ENCODE measurements at regions not wholly inside any gene's neighbourhood (a gene's known extent, or its start where the extent isn't known, plus 50 kb on each side); places are given as distances from the start of the nearest gene placed in this dataset.

DNA sequence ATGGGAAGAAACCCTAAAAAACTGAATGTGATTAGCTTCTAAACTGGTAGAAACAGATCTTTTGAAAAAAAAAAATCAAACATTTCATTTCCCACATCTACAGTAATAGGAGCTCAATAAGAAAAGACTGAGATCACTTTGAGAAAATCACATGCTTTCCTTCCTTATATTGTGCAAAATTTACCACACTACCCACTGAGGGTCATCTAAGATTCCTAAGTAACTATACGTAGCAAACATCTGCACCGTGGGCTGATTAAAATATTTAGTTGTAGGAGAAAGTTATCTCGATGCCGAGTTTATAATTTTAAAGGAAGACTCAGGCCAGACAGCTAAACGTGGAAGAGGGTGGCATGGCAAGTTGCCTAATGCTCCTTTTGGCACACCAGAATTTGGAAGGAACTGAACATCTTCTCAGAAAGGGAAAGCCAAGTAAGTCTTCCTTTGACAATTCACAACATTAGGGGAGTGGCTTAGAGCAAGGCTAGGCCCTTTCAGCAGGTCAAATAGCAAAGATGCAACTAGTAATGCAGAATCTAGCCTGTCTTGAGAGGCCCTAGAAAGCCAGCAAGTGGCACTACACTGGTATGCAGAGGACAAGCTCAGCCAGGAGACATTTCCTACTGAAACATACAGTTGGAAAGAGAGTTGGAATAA, 128.0 kb downstream of the TMA16 start:
- no peak for DNase-seq

DNA sequence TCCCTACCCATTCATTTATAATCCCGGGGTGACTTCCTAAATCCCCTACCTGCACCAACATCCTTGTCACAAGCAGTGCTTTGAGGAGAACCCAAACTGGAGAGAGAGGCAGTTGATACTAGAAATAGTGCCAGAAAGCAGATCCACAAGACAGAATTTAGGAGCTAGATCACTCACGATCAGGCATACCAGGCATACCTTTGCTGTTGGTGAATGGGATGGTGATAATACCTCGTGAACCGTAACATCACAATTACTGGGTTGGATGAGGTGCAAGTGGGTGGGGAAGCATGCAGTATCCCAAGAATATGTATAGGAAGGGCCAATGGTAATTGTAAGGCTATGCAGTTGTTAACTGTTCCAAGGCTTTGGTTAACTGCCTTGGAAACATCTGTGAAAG, 129.3 kb downstream of the TMA16 start:
- DNase-seq = no peak

DNA sequence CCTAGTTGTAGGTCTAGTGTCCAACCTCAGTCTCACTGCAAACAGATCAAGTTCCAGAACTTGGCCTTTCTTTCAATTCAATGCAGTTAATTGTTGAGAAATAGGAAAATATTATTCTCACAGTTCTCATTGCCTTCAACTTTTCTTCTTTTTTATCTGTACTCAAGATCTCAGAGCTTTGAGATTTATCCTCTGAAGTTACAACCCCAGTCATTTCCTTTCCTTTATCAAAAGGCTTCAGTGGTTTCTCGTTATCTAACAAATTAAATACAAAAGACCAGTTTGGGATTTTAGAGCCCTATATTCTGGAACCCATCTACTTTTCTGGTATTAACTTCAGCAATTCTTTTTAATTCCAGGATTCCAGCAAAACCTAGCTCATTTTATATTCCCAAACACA, 130.2 kb downstream of the TMA16 start:
- DNase-seq = no peak

DNA sequence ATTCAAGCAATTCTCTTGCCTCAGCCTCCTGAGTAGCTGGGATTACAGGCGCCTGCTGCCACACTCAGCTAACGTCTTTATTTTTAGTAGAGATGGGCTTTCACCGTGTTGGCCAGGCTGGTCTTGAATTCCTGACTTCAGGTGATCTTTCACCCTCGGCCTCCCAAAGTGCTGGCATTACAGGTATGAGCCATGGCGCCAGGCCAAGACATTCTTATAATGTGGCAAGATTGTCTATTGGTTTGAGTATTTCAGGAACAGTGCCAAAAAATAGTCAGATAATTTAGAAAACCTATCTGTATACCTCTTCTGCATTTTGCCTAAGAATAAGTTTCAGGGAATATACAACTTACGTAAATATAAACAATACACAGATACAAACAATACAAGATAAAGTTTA, 136.8 kb downstream of the TMA16 start:
- DNase-seq = no peak

DNA sequence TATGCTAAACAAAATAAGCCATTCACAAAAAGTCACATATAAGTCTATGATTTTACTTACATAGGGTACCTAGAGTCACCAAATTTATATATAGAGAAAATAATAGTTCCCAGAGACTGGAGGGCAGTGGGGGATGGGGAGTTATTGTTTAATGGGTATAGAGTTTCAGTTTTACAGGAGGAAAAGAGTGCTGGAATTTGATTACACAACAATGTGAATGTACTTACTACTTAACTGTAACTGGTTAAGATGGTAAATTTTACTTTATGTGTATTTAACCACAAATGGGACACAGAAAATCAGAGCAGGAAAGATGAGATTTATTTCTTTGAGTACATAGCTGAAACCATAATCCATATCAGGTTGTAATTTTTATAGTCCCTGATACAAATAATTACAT, 144.4 kb downstream of the TMA16 start:
- no peak for DNase-seq

DNA sequence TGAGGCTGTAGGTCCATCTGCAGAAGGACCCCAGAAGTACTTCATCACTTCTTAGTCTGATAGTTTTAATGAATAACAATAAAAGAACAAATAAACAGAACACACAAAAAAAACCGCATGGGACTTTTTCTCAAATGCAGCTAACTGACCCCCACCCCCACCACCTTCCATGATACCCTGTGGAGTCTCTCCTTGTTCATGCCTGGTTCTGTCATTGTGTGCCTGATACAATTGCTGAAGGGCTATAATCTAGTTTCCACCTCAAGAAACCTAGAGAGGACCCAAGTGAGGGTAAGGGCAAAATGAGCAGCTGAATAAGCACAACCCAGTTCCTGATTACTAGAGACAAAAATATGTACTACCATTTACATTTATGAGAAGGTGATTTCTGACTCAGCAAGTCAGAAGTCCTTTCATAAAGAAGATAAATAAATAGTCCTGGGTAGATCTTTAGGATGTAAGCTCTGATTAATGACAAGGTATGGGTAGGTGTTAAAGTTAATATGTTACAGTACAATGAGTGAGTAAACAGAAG, 155.1 kb downstream of the TMA16 start:
- no peak for DNase-seq

DNA sequence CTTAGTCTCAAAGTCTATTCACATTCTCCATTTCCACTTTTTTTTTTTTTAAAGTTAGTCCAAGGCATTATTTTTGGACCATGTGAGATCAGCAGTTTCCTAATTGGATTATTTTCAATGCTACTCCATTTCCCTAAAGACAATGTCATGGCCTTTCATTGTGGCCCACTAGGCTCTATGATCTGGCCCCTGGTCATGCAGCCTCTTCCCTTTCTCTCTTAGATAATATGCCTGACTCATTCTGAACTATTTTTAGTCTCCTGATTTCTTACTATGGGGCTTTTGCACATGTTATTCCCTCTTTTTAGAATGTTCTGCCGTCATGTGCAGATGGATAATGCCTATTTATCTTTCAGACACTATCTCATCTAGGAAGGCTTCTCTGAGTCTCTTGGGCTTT, 157.3 kb downstream of the TMA16 start:
- no peak for DNase-seq

DNA sequence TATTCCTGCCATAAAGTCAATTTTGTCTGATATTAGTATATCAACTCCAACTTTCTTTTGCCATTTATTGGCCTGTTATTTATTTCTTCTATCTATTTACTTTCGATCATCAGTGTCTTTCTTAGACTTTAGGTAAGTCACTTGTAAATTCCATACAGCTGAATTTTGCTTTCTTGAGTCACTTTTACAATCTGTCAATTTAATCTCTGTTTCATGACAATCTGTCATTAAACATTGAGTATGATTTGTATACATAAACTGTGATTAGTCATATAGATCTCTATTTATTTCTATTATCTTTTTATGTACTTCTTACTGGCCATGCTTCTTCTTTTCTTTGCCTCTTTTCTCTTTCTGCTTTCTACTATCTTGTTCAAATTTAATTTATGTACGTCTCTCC, 160.1 kb downstream of the TMA16 start:
- DNase-seq = no peak

DNA sequence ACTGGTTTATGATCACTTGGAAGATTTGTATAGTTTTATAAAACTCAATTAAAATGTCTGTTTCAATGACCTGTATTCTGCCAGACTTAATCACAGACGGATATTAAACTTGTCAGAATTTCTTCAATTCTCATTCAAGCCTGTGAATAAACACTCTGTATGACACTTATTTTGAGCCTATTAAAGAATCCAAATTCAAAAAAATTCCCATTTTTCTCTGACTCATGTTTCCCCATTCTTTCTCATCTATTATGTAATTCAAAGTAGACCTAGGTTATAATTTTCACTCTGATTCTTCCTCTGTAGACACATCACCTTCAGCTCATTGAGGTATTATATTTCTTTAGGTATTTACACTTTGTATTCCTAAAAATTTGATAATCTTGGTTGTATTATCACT, 166.1 kb downstream of the TMA16 start:
- DNase-seq = no peak

DNA sequence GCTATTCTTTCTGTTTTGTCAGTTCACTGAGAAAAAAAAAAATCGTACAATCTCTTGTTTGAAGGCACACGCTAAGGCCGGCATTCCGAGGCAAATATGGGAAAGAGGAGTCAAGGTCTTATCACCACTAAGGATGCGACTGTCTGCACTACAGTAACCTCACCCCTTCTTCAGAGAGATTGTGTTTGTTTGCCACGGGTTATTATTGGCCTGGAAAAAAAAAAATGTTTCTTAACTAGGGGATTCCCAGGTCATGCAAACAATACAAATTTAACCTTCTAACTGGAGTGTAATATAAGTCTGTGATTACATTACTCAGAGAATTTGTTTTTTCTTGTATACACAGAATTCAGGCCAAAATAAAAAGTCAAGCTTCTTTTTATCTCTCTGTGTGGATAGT, 168.3 kb downstream of the TMA16 start:
- no peak for DNase-seq

DNA sequence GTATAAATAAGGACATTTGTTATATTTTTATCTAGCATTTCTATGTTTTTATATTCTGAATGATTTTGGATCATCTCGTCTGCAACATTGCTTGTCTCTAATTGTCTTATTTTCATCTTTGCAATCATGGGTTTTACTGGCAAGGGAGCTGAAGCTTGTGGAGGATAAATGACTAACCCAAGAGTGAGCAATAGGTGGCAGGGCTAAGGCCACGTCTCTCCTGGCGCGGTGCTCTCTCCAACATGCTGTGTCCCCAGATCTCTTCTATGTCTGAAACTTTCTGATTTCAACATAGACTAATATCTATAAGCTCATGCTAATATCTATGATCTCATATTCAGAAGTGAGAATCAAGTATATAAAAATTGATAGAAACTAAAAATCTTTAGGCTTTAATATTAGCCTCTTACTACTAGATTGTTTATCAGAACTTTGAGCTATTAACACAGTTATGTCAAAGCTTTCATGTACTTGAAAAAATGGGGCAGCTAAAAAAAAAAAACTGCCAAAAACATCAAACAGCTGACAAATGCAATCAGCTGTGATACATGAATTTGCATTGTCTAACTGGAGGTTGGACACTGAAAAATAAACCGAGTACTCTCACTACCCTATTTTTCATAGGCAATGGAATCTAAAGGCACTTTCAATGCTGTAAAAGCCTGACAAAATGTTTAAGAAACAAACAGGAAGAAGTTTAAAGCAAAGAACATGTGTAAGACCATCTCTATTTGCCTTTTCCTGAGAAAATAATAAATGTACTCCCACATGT, 169.2 kb downstream of the TMA16 start:
- no peak for DNase-seq

DNA sequence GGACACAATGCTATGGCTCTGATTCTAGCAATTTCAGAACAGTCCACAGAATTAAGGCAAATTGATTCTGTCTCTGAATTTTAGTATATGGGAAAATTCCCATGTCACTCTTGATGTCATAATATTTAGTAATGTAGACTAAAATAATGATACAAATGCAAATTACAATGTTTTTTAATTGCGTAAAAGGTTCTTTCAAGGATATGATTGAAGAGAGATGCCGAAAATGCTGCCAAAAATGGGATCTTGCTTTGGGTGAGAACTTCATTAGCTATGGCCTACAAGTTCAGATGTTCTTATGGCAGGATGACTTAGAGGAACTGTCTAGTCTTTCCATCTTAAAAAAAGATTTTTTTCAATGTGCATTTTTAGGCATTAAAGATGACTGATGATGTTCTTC, 170.6 kb downstream of the TMA16 start:
- no peak for DNase-seq

DNA sequence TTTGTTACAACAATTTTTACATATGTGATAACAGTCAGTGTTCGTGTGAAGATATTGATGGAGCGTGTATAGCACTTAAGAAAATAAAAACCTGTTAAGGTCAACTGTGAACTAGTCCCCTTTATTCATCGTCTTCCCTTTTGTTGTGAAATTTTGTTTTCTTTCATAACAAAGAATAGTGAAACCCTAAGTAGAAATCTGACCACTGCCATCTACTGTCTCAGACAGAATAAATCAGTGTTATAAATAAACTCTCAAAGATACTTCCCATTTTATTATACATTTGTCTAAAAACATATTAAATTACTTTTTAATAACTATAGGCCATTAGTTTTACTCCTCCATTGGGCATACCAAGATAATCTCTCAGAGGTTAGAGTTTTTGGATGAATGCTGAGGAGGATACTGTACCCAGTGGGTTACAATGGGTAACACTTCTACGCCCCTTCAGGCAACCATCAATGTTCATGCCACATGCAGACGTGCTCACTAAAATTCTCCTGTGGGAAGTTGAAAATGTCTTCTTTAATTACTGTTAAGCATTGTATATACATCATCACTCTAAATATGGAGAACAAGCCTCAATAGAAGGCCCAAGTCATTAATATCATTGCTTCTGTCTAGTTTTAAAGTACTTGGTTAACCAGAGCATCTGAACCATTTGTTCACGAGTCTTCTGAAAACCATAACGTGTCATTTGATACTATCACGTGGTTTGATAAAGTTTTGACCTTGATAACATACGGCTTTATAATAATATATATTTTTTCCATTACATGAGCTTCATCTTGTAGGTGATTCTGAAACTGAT, 171.2 kb downstream of the TMA16 start:
- DNase-seq = no peak

DNA sequence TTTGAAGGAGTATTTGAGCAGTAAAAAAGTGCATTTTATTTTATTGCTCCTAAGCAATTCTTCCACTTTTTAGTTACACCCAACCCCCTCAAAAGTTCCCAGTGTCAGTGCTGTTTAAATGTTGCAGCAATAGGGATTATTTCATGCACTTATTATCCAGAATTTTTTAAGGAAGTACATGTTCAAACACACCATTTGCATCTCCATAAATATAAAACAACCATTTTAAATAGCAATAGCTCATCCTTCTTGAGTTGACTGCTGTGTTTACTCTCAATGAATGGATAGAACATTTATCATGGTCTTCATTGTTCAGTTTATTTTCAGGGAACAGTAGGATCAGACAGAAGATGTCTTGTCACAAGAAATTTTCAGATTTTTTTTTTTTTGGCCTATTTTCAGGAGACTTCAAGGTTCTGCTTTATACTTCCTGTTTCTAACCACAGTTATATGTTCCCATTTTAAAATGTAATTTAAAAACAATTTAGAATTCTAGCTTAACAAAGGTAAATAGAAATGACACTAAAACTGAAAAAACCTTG, 171.9 kb downstream of the TMA16 start:
- no peak for DNase-seq

DNA sequence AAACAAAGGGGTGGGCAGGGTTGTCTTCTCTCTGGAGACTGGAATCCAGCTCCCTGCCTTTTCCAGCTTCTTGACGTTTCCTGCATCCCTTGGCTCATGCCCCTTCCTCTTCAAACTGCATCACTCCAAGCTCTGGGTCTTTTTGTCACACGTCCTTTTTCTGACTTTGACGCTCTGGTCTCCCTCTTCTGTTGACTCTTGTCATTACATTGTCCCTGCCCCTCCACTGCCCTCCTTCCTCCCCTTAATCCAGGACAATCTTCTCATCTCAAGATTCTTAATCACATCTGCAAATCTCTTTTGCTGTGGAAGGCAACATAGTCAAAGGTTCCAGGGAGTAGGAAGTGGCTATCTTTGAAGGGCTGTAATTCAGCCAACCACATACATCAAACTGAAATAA, 178.3 kb downstream of the TMA16 start:
- no peak for DNase-seq

DNA sequence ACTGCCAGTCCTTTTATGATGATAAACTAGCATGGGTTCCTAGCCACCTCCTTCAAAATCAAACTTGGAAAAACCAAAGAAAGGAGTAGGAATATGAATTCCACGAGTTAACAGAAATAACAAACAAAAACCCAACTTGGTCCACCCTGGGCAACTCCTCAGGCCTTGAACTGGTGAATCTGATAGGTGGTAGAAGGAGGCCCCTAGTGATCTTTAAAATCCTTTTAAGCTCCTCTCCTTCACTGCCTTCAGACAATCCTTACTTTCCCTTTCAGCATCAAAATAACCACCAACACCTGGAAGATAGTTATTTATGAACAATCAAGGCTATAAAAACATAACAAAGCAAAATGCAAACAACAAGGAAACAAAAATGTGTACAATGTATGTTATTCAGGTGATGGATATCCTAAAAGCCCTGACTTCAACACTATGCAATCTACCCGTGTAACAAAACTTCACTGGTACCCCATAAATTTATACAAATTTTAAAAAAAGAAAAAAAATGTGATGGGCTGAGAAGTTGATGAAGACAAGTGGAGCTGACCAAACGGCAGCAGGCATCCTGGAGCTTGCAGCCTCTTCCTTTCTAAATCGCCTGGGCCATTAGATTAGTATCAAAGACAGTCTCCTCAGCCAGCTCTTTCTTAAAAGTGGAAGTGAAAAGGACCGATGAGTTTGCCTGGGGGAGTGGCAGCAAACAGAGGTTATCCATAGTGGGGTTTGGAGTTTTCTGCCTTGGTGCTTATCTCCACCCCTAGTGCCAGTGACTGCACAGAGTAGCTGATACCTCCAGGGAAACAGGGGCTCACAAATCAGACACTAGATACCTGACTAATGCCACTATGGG, 179.6 kb downstream of the TMA16 start:
- no peak for DNase-seq

DNA sequence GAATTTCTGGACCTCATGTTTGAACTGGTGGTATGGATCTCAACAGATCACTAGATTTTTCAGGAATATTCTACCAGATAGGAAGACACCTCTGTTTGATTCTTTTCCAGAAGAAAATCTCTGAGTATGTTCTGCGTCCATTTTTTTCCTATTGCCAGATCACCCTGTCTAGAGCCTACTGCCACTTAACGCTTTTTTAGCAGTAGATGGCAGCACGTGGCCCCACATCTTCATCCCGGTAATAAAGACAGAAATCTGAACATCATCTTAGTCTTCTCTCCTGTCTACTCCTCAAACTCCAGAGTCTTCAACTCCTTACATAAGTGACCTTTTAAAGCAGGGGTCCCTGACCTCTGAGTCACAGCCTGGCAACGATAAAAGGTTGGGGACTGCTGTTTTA, 184.7 kb downstream of the TMA16 start:
- no peak for DNase-seq

DNA sequence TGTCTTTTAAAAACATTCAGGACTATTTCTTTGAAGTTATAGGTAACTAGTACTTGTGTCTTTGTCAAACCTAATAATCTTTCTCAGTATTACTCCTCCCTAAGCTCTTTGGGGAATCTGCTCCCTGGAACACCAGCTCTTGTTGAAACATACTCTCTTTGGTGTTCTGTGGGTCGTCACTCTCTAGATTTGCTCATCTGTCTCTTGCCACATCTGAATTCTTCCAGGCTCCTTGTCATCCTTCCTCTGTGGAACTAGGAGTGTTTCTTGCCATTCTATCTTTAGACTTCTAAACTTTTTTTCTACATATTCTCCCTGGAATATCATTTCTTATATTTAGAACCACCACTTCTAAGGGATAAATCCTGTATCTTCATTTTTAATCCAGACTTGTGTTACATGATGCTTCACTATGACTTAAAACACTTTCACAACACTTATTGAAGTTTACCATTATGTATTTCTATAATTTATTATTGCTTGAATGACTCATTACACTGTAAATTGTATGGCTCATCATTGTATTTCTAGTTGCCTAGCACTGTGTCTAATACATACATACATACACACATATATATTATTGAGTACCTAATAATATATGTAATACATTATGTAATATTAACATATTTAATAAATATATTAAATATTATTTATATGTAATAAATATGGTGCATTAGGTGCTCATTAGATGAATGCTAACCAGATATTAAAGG, 186.1 kb downstream of the TMA16 start:
- DNase-seq = no peak

DNA sequence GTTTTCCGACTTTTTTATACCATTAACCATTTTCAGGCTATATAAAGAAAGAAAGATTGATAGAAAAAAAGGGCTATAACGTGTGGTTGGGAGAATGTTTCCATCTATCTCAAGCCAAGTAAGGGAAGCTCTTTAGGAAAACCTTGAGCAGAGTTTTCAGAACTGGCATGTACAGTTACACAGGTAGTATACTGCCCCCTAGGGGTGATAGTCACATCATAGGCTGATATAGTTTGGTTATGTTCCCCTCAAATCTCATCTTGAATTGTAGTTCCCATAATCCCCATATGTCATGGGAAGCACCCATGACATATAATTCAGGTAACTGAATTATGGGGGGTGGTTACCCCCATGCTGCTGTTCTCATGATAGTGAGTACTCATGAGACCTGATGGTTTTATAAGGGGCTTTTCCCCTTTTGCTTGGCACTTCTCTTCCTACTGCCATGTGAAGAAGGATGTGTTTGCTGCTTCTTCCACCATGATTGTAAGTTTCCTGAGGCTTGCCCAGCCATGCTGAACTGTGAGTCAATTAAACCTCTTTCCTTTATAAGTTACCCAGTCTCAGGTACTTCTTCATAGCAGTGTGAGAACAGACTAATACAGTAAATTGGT, 186.8 kb downstream of the TMA16 start:
- DNase-seq = no peak

DNA sequence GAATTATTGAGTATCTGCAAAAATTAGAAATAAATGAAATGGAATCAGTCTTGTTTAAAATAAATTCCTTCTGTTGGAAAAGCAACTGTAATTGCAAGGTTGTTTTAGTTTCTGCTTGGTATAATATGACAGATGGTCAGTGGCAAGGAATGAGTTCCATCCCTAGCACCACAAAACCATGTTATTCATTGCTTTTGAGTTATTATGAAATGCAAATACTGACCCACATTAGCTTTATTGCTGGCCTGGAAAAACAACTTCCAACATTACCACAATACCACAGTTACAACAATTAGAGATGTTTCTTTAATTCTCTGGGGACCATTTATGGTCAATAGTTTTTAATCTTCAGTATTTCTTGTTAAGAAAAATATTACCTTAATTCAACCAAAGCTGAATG, 194.4 kb downstream of the TMA16 start:
- no peak for DNase-seq
